GM23248 (cell line): ENCODE measurements at regions not wholly inside any gene's neighbourhood (a gene's known extent, or its start where the extent isn't known, plus 50 kb on each side); places are given as distances from the start of the nearest gene placed in this dataset.

Experiments used
- EZH2 ChIP-seq: fragments of 200-600 bp; sonication (generic); IDR thresholded peaks from 2 replicates; pipeline ENCODE4 v1.6.1; 2018; ENCODE audit warnings: antibody characterized with exemption, mild to moderate bottlenecking; ENCODE audit not compliant: insufficient read depth, poor library complexity, severe bottlenecking
- EZH2phosphoT487 ChIP-seq: fragments of 200-600 bp; sonication (generic); IDR thresholded peaks from 2 replicates; pipeline ENCODE4 v1.6.1; 2018; ENCODE audit warnings: antibody characterized with exemption, moderate library complexity, mild to moderate bottlenecking, low read depth; ENCODE audit not compliant: insufficient read depth

DNA sequence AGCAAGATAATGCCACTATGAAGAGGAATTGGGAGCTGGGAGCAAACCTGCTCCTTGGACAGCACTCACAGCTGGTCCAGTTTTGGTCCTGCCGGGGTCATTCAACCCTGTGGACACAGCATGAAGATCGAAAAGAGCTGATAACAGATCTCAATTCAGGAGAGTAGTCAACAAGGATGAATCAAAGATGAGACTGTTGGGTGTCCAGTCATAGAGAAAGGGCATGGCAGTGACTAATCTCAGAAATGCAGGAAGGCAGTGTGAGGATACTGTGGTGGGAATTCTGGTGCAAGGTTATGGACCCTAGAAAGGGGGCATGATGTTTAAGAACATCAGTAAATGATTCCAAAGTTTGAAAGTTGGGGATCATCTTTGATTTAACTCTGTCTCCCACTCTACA, 261.4 kb upstream of the ZP4 start:
- TF ChIP-seq EZH2 (no peak), EZH2phosphoT487 (no peak)
